H1 (cell line): ENCODE measurements at regions not wholly inside any gene's neighbourhood (a gene's known extent, or its start where the extent isn't known, plus 50 kb on each side); places are given as distances from the start of the nearest gene placed in this dataset.

Experiments used
- CTCF ChIA-PET: fragments of 300-600 bp; sonication (Branson Sonifier 250); formaldehyde crosslinking; loops from one replicate; lab custom pipeline; 2021; ENCODE audit not compliant: partially characterized antibody; lab: Charles Lee
- POLR2A ChIA-PET: fragments of 300-600 bp; sonication (Branson Sonifier 250); formaldehyde crosslinking; loops from one replicate; lab custom pipeline; 2021; ENCODE audit warnings: inconsistent platforms; ENCODE audit not compliant: partially characterized antibody; lab: Charles Lee
- DNase-seq, 2 experiments: peaks; one replicate each; pipeline versions ENCODE4 v3.0.0 to v3.0.0-alpha.2; 2010 to 2022; ENCODE audit warnings: low spot score in 2 of 2, low read depth in 1 of 2, mixed read lengths in 1 of 2
- FAIRE-seq: peaks from 2 replicates; lab custom pipeline; 2011; peaks lifted over from hg19 to GRCh38; lab: Jason Lieb, UNC
- H2AFZ ChIP-seq: 2 replicates; pipeline ENCODE4 v1.8.1; 2012; ENCODE audit warnings: low read length, inconsistent platforms
- H2AK5ac ChIP-seq: 2 replicates; pipeline ENCODE4 v1.6.1; 2013; ENCODE audit warnings: low read depth, low read length
- H2BK120ac ChIP-seq: replicated peaks from 2 replicates; pipeline ENCODE3; 2013; ENCODE audit warnings: low read depth, low read length, inconsistent platforms
- H2BK12ac ChIP-seq: 2 replicates; pipeline ENCODE4 v1.6.1; 2013; ENCODE audit warnings: low read depth, low read length
- H2BK15ac ChIP-seq: 2 replicates; pipeline ENCODE4 v1.6.1; 2013; ENCODE audit warnings: low read length
- H2BK20ac ChIP-seq: 2 replicates; pipeline ENCODE4 v1.6.1; 2013; ENCODE audit warnings: low read length
- H2BK5ac ChIP-seq: 2 replicates; pipeline ENCODE4 v1.6.1; 2013; ENCODE audit warnings: low read depth, low read length
- H3K14ac ChIP-seq: 2 replicates; pipeline ENCODE4 v1.6.1; 2013; ENCODE audit warnings: inconsistent platforms; ENCODE audit not compliant: insufficient read length
- H3K18ac ChIP-seq: 2 replicates; pipeline ENCODE4 v1.6.1; 2013; ENCODE audit warnings: low read length; ENCODE audit errors: extremely low read depth
- H3K23ac ChIP-seq: 2 replicates; pipeline ENCODE4 v1.6.1; 2013; ENCODE audit warnings: inconsistent platforms; ENCODE audit not compliant: insufficient read length
- H3K23me2 ChIP-seq: 2 replicates; pipeline ENCODE4 v1.6.1; 2013; ENCODE audit warnings: low read depth, low read length
- H3K27ac ChIP-seq: 2 replicates; pipeline ENCODE4 v1.6.1; 2011; ENCODE audit warnings: low read depth, low read length, inconsistent platforms
- H3K27me3 ChIP-seq, 4 experiments: replicated peaks in 1 of 4; 1 replicate in 1 of 4; 2 replicates in 3 of 4; pipeline versions ENCODE4 v1.6.1 to v1.8.1; 2011 to 2013; ENCODE audit warnings: low read length in 3 of 4, mild to moderate bottlenecking in 3 of 4, inconsistent platforms in 2 of 4, mixed read lengths in 2 of 4, moderate library complexity in 1 of 4; ENCODE audit not compliant: control insufficient read depth in 3 of 4, insufficient read depth in 3 of 4; ENCODE audit errors: extremely low read depth in 1 of 4
- H3K36me3 ChIP-seq, 4 experiments: 2 replicates each; pipeline versions ENCODE4 v1.6.1 to v1.8.1; 2011 to 2013; ENCODE audit warnings: mild to moderate bottlenecking in 4 of 4, low read length in 3 of 4, moderate library complexity in 2 of 4, control low read depth in 1 of 4, inconsistent platforms in 1 of 4; ENCODE audit not compliant: insufficient read depth in 4 of 4, control insufficient read depth in 2 of 4
- H3K4ac ChIP-seq: replicated peaks from 2 replicates; pipeline ENCODE3; 2013; ENCODE audit warnings: low read length, low read depth, mixed read lengths, inconsistent platforms; ENCODE audit not compliant: insufficient read length
- H3K4me1 ChIP-seq, 4 experiments: replicated peaks in 1 of 4; 1 replicate in 1 of 4; 2 replicates in 3 of 4; pipeline versions ENCODE4 v1.6.1 to v1.8.1; 2011 to 2013; ENCODE audit warnings: low read length in 3 of 4, inconsistent platforms in 2 of 4, mixed read lengths in 1 of 4; ENCODE audit not compliant: insufficient read depth in 4 of 4, control insufficient read depth in 3 of 4
- H3K4me2 ChIP-seq, 2 experiments: 2 replicates each; pipeline versions ENCODE4 v1.6.1 to v1.8.1; 2011 to 2013; ENCODE audit warnings: low read depth in 2 of 2, low read length in 2 of 2, control low read depth in 1 of 2, inconsistent platforms in 1 of 2, mild to moderate bottlenecking in 1 of 2; ENCODE audit not compliant: insufficient read depth in 1 of 2
- H3K4me3 ChIP-seq, 4 experiments: fragments of 200-600, 300-600 bp in 1 of 4; sonication (generic), shearing (Covaris generic), sonication (Bioruptor Twin) in 1 of 4; 2 replicates each; pipeline versions ENCODE4 v1.5.1 to v1.8.1; 2011 to 2016; ENCODE audit warnings: low read length in 4 of 4, low read depth in 3 of 4, control low read depth in 2 of 4, inconsistent platforms in 2 of 4, mild to moderate bottlenecking in 2 of 4, mixed read lengths in 1 of 4, moderate library complexity in 1 of 4; ENCODE audit not compliant: insufficient read depth in 2 of 4; ENCODE audit errors: extremely low read depth in 1 of 4
- H3K56ac ChIP-seq: replicated peaks from 2 replicates; pipeline ENCODE3; 2013; ENCODE audit warnings: low read depth, mild to moderate bottlenecking, mixed read lengths, low read length, inconsistent platforms; ENCODE audit not compliant: insufficient read length
- H3K79me1 ChIP-seq: 2 replicates; pipeline ENCODE4 v1.6.1; 2013; ENCODE audit warnings: low read depth, low read length, control low read depth
- H3K79me2 ChIP-seq, 2 experiments: 2 replicates each; pipeline versions ENCODE4 v1.6.1 to v1.8.1; 2012 to 2013; ENCODE audit warnings: low read length in 2 of 2, mild to moderate bottlenecking in 2 of 2, inconsistent platforms in 1 of 2; ENCODE audit not compliant: insufficient read depth in 2 of 2, control insufficient read depth in 1 of 2
- H3K9ac ChIP-seq, 4 experiments: replicated peaks in 1 of 4; 1 replicate in 1 of 4; 2 replicates in 3 of 4; pipeline versions ENCODE4 v1.6.1 to v1.8.1; 2011 to 2013; ENCODE audit warnings: low read depth in 3 of 4, low read length in 3 of 4, control low read depth in 2 of 4, mild to moderate bottlenecking in 2 of 4, moderate library complexity in 2 of 4, inconsistent platforms in 1 of 4; ENCODE audit errors: extremely low read depth in 1 of 4
- H3K9me3 ChIP-seq, 2 experiments: 2 replicates each; pipeline versions ENCODE4 v1.6.1 to v1.8.1; 2012 to 2013; ENCODE audit warnings: mild to moderate bottlenecking in 2 of 2, moderate library complexity in 2 of 2, control low read depth in 1 of 2, inconsistent platforms in 1 of 2, low read depth in 1 of 2, low read length in 1 of 2, mixed read lengths in 1 of 2; ENCODE audit not compliant: insufficient read depth in 2 of 2
- H4K20me1 ChIP-seq, 2 experiments: replicated peaks in 1 of 2; 2 replicates each; pipeline versions ENCODE3 to v1.8.1; 2011 to 2013; ENCODE audit warnings: inconsistent platforms in 2 of 2, low read length in 2 of 2, mild to moderate bottlenecking in 1 of 2; ENCODE audit not compliant: insufficient read depth in 2 of 2, control insufficient read depth in 1 of 2
- H4K5ac ChIP-seq: 2 replicates; pipeline ENCODE4 v1.6.1; 2013; ENCODE audit warnings: low read length, low read depth, mixed read lengths, inconsistent platforms; ENCODE audit not compliant: insufficient read length
- H4K8ac ChIP-seq: 2 replicates; pipeline ENCODE4 v1.8.0; 2013; ENCODE audit warnings: mild to moderate bottlenecking, moderate library complexity, low read length, inconsistent platforms; ENCODE audit not compliant: insufficient read depth; ENCODE audit errors: extremely low read depth
- H4K91ac ChIP-seq: replicated peaks from 2 replicates; pipeline ENCODE3; 2013; ENCODE audit warnings: low read length, mixed read lengths, inconsistent platforms; ENCODE audit not compliant: insufficient read length
- BACH1 ChIP-seq: IDR thresholded peaks from 2 replicates; pipeline ENCODE4 v1.6.1; 2012; ENCODE audit warnings: low read length, improper control_type of control experiment
- CTBP2 ChIP-seq: IDR thresholded peaks from 2 replicates; pipeline ENCODE4 v1.7.0; 2011; ENCODE audit warnings: borderline replicate concordance, mild to moderate bottlenecking, moderate library complexity, mixed read lengths, low read length; ENCODE audit not compliant: insufficient read depth, insufficient read length
- FOSL1 ChIP-seq: IDR thresholded peaks from 2 replicates; pipeline ENCODE4 v1.6.1; 2011; ENCODE audit warnings: mild to moderate bottlenecking, low read depth, low read length, moderate library complexity; ENCODE audit not compliant: insufficient read depth
- KDM1A ChIP-seq: fragments of 200-600, 300-600 bp; sonication (generic); IDR thresholded peaks from 2 replicates; pipeline ENCODE4 v1.7.1; 2016; ENCODE audit warnings: mild to moderate bottlenecking, low read length, borderline replicate concordance
- SIRT6 ChIP-seq: IDR thresholded peaks from one replicate; pipeline ENCODE4 v1.7.1; 2012; ENCODE audit warnings: low read length, inconsistent platforms
- TBP ChIP-seq: IDR thresholded peaks from 2 replicates; pipeline ENCODE4 v1.6.1; 2011; ENCODE audit warnings: low read depth, low read length, improper control_type of control experiment
- WGBS, 2 experiments: shearing (Covaris generic) in 1 of 2; methylation state at CpG; one replicate each; pipeline versions ENCODE4 v1.1.6 to v1.1.7; 2013 to 2015; ENCODE audit warnings: low lambda C conversion rate in 2 of 2, mixed read lengths in 2 of 2, inconsistent platforms in 1 of 2, low coverage in 1 of 2, missing lambda C conversion rate in 1 of 2; ENCODE audit not compliant: insufficient replicate concordance in 2 of 2, insufficient coverage in 1 of 2, insufficient read length in 1 of 2; ENCODE audit errors: extremely low coverage in 1 of 2, missing lambda C conversion rate in 1 of 2; 5-methylcytosine and 5-hydroxymethylcytosine counted together

DNA sequence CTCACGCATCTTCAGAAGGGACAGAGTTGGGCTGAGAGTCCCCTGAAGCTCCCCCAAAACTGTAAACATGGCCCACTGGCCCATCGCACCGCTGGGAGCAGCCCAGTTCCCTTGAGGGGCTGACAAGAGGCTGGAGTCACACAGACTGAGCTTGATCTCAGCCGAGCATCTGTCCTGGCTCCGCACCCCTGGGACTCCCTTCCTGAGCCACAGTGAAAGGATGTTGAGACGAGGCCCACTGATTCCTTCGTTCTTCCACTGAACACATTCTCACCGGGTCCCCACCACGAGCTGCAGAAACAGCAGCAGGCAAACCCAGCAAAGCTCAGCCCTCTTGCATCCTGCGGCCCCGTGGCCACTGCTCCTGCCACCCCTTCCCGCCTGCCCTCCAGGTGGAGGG lies 145.9 kb upstream of the CIBAR2 start:
- no peak overlapping the region for H4K8ac ChIP-seq
- H4K91ac ChIP-seq = no peak overlapping the region
- no peak overlapping the region for H2BK120ac ChIP-seq
- H3K23me2 ChIP-seq = no peaks in the 10 kb centered on the region
- H2BK5ac ChIP-seq = no peak overlapping the region
- POLR2A ChIA-PET = no interaction called here
- no peak overlapping the region for H3K27ac ChIP-seq
- no peak overlapping the region for H3K56ac ChIP-seq
- no peak for DNase-seq
- no peak for FAIRE-seq
- TF ChIP-seq BACH1 (no peak), SIRT6 (no peak), TBP (no peak), FOSL1 (no peak), KDM1A (no peak), CTBP2 (no peak)
- no peak overlapping the region for H2BK12ac ChIP-seq
- H3K27me3 ChIP-seq = no peaks in the 10 kb centered on the region
- no peak overlapping the region for H2AFZ ChIP-seq
- H4K5ac ChIP-seq = no peak overlapping the region
- H3K36me3 ChIP-seq = no peaks in the 10 kb centered on the region
- peaks cover 0 to 11% (median 3%) of the 10 kb centered on the region in 4 experiments; a peak in 5 of 7 replicates for H3K4me1 ChIP-seq
- no peak overlapping the region for H2AK5ac ChIP-seq
- no peak overlapping the region for H3K18ac ChIP-seq
- peaks cover 10 to 18% of the 10 kb centered on the region in 2 experiments for H4K20me1 ChIP-seq
- H3K4ac ChIP-seq = no peak overlapping the region
- H3K79me2 ChIP-seq = no peaks in the 10 kb centered on the region; a peak in 1 of 4 replicates
- no peaks in the 10 kb centered on the region for H3K9me3 ChIP-seq
- H2BK20ac ChIP-seq = no peak overlapping the region
- H3K14ac ChIP-seq = no peak overlapping the region
- no peak overlapping the region for H3K4me3 ChIP-seq
- no peak overlapping the region for H3K23ac ChIP-seq
- no peak overlapping the region; a peak in 1 of 7 replicates for H3K9ac ChIP-seq
- no peak overlapping the region for H3K4me2 ChIP-seq
- peaks cover 6% of the 10 kb centered on the region for H3K79me1 ChIP-seq
- H2BK15ac ChIP-seq = no peak overlapping the region
- 91% methylated on average over 12 of the region's 12 CpGs; no CpG with 5 or more reads in 1 of the 2 experiments for WGBS, 2 experiments
- CTCF ChIA-PET = interaction anchor here (0.8 to 17.5 kb wide), 13 partner anchors 10 to 339 kb away, joined by 3 to 371 read pairs (median 4); no protein-coding TSS in a partner anchor
